HG02798 (cell line): ENCODE measurements at regions not wholly inside any gene's neighbourhood (a gene's known extent, or its start where the extent isn't known, plus 50 kb on each side); places are given as distances from the start of the nearest gene placed in this dataset.
"Not testable (repeated sequence)": the region's sequence is repeated elsewhere in the genome, so short reads cannot be mapped to it uniquely, and the experiment has no call there.

Source experiments
- ATAC-seq: cut with Tn5 transposase; IDR thresholded peaks from one replicate; pipeline ENCODE4 v1.9.1; 2021; ENCODE audit warnings: mild to moderate bottlenecking; ENCODE audit not compliant: unreplicated experiment, poor library complexity

DNA sequence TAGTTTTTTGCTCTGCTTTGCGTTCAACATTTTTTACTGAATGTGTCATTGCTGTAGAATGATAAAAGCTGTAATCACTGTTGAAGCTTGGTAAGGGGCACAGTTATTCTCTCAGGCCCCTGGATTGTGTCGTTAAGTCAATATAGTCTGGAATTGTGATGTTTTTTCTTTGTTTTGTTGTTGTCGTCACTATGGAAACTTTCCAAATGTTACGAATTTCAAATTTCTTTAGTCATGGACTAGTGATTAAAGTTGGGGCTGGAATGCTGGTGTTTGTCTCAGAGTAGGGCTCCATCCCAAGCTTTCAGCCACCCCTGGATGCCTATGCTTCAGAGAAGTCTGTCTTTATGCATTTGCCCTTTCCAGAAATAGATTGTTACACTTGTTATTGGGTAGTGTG, 287.2 kb downstream of the CDH19 start:
- no peak for ATAC-seq

GRCh38 chr18:66300141-66300540, 303.7 kb downstream of the CDH19 start:
- no peak for ATAC-seq

GRCh38 chr18:66280470-66280869, 323.4 kb downstream of the CDH19 start:
- ATAC-seq, result no peak

- ATAC-seq, result no peak
Observed at GRCh38 chr18:66271962-66272361, 331.9 kb downstream of the CDH19 start.

GRCh38 chr18:66264130-66264529, 339.8 kb downstream of the CDH19 start:
- ATAC-seq, result no peak

DNA sequence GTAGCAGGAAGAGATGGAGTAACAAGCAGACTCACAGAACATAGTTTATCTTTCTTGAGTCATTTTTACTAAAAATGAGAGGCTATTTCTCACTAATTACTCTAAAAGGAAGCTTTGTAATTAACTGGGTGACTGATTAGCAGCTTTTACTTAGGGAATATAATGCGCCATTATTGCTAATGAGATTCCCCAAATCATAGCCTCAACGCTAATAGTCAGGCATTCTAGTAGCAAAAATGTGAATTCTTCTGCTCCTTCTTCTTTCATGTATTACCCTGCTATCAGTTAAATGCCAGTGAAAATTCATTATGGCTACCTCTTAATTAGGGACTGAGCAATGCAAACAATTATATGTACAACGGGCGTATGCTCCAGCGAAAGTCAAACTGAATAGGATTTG, 349.8 kb downstream of the CDH19 start:
- no peak for ATAC-seq

DNA sequence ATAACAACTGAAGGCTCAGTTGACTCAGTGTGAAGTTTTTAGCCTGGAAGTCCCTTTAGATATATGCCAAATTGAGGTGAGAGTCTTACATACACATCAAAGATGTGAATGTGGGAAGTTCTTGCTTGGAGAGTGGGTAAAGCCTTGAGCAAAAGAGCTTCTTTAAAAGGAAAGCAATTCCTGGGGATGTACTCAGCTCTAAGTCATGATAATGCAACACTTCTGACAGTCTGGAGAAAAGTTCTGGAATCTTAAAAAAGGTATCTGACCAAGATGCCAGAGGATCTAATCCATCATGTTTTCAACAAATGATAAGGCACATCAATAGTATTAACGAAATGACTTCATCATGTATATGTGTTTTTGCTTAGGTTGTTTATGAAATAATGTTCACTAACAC, 351.2 kb downstream of the CDH19 start:
- ATAC-seq, result no peak

GRCh38 chr18:66235206-66235605, 368.7 kb downstream of the CDH19 start:
- no peak for ATAC-seq

- ATAC-seq, result no peak
Observed at GRCh38 chr18:66226782-66227181, 377.1 kb downstream of the CDH19 start.

DNA sequence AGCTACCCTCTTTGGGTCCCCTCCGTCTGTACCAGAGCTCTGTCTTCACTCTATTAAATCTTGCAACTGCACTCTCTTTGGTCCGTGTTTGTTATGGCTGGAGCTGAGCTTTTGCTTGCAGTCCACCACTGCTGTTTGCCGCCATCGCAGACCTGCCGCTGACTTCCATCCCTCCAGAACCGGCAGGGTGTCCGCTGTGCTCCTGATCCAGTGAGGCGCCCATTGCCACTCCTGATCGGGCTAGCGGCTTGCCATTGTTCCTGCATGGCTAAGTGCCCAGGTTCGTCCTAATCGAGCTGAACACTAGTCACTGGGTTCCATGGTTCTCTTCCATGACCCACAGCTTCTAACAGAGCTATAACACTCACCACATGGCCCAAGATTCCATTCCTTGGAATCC, 380.6 kb downstream of the CDH19 start:
- not testable (repeated sequence) for ATAC-seq

GRCh38 chr18:66222174-66222573, 381.7 kb downstream of the CDH19 start:
- no peak for ATAC-seq

DNA sequence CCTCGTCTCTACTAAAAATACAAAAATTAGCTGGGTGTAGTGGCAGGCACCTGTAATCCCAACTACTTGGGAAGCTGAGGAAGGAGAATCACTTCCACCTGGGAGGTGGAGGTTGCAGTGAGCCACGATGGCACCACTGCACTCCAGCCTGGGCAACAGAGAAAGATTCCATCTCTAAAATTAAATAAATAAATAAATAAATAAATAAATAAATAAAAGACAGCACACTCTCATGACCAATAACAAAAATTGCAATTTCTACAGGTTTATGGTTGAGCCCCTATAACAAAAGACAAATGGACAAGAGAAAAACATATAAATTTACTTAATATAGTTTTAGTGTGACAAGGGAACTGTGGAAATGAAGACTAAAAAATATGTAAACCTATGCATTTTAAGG, 384.1 kb downstream of the CDH19 start:
- no peak for ATAC-seq

DNA sequence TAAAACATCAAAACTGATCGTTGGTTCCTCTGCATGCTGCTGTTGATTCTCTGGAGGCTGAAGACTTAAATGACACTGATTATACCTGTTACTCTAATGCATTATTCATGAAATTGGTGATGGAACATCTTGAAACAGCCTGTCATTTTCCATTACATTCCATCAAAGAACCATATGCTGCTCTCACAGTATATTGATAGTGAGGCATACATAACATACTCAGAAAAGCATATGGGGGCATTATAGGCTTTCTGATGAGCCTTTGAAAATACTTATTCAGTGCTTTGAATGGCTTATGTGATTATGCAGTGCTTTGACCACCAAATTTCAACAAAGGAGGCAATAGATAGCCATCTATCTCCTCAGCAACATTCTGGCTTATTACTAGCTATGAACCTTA, 392.1 kb downstream of the CDH19 start:
- no peak for ATAC-seq

DNA sequence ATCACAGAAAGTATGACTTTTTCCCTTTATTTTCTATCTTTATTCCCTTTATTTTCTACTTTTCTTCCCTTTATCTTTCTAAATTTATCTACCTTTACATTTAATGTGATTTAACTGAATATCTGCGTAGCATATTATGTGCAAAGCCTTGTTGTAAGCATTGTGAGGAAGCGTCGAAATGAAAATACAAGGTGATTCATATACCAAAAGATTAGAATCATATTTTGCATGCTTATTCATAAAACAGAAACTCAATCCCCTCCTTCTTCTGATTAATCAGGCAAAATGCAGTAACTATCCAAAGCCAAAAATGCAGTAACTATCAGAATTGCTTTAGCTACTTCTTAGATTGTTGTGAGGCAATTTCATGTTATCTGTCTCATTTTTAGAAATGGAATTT, 393.0 kb downstream of the CDH19 start:
- no peak for ATAC-seq

GRCh38 chr18:66209656-66210055, 394.2 kb downstream of the CDH19 start:
- no peak for ATAC-seq

DNA sequence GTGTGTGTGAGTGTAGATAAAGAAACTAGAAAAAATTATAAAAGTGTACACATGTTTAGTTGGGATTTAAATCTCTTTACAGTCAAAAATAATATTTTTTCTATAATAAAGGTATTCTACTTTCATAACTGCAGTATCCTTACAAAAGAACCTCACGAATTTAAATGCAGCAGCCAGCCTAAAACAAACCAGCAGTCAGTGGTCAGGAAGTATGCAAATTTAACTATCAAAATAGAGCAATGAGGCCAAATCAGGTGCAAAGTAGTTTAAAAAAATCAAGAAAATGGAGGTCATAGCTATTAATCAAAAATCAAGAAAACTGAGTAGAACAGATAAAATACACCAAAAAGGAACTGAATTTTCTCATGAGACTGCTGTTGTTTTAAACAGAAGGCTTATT, 407.1 kb downstream of the CDH19 start:
- no peak for ATAC-seq

DNA sequence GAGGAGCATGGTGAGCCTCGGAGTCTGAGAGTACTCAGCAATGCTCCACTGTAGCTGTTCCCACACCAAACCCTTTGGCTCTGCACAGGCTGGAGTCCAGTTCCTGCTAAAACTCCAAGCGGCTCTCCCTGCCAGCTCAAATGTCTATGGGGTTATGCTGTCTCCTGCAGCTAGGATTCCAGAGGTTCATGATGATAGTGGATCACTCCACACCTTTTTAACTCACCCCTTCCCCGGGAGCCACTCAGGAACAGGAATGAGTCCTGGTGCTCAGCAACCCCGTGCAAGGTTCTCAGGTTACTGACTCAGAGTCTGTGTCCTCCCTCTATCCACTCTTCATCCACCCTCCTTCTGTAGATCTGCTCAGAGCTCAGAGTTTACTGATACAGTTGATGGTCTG, 410.0 kb downstream of the CDH19 start:
- no peak for ATAC-seq

DNA sequence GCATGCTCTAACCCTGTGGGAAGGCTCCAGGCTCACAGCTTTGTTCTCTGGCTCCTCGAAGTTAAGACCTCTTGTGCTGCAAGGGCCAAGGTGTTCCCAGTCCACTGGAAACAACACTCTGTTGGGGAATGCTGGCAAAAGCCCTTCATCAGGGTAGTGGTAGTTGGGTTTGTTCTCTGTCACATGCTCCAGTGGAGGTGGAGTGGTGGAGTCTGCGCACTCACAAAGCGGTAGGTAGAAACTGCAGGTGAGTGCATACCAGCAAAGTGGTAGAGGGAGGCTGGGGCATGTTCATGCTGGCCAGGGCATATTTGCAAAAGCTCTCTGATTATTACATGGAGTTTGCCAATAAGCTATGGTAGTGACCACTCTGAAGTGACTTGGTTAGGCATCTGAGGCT, 410.5 kb downstream of the CDH19 start:
- no peak for ATAC-seq

- ATAC-seq, result no peak
Observed at GRCh38 chr18:66168685-66169235, 417.9 kb downstream of the CDH7 start.

DNA sequence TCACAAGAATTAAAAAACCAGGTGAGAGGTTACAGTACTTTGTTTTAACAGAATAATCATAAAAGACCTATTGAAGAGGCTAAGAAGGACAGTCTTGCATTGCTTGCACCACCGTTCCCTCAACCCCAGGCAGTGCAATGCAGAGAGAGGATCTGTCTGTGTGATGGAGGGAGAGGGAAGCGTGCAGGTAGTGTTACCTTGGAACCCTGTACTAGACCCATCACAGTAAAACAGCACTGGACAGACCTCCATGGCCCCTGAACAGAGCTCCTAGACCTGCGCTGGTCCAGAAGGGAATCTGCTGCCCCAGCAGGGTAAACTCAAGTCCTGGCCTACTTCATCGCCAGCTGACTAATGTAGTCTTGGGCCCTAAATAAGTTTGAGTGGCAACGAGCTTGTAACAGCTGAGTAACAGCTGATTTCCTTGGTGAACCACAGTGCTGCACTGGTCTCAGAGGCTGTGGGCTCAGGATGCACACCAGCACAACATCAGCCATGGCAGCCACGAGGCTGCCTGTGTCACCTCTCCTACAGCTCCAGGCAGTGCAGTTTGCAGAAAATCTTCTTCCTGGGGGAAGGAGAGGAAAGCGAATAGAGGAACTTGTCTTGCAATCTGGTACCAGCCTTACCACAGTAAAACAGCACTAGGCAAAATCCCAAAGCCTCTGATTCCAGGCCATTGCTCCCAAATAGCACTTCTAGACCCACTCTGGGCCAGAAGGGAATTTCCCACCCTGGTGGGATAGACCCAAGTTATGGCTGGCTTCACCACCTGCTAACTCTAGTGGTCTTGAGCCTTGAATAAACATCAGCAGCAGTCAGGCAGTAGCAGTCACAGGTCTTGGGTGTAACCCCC, 417.2 kb downstream of the CDH7 start:
- ATAC-seq, result no peak

GRCh38 chr18:66160007-66160406, 409.2 kb downstream of the CDH7 start:
- ATAC-seq, result no peak

- no peak for ATAC-seq
Observed at GRCh38 chr18:66159451-66159850, 408.6 kb downstream of the CDH7 start.
